ENCODE measurements at regions not wholly inside any gene's neighbourhood (a gene's known extent, or its start where the extent isn't known, plus 50 kb on each side); places are given as distances from the start of the nearest gene placed in this dataset.

DNA sequence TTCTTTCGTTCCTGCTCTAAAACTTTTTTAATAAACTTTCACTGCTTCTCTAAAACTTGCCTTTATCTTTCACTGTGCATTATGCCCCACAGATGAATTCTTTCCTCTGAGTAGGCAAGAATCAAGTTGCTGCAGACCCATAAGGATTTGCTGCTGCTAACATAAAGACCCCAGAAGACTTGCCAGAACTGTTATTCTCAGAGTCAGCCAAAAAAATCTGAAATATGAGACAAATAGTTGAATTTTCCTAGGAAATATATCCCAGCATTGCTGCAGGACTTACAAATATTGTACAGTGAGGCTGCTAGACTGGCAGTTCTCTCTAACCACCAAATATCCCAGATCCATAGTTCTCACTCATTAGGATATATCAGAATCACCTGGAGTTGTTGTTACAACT lies 349.1 kb upstream of the FLRT2 start:
- TF ChIP-seq FOXP2 (optimal IDR thresholded peaks at IDR 0.05; ENCODE audit: borderline replicate concordance, extremely low read depth, extremely low read length, insufficient read depth), result no peak
- TF ChIP-seq SIN3A (IDR thresholded peaks at IDR 0.05; ENCODE audit: borderline replicate concordance, insufficient read depth, low read length), result no peak
- TF ChIP-seq REST (IDR thresholded peaks at IDR 0.05; ENCODE audit: insufficient read depth in 1 of 2, low read depth in 2 of 2, low read length in 2 of 2), result no peak
- no peak for TF ChIP-seq POLR2AphosphoS5 (IDR thresholded peaks at IDR 0.05; ENCODE audit: low read depth, low read length)
- TF ChIP-seq TAF1 (IDR thresholded peaks at IDR 0.05; ENCODE audit: borderline replicate concordance, insufficient read depth, low read length), result no peak

DNA sequence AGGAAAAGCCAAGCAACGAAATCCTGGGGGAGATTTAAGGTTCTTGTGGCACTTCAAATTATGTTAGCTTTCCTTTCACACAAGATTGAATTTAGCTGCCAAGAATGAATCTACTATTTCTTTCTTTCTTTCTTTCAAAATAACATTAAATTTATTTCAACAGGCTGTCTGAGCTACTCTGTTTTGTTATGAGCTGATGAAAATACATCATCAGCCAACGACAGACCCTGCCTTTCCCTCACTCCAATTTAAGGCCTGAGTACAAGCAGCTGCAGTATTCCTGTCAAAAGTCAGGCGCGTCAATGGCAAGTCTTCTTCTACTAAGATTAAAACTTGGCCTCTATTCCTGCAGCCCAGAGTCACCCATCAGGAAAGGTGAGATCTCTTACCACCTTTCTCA lies 347.7 kb upstream of the FLRT2 start:
- TF ChIP-seq REST (IDR thresholded peaks at IDR 0.05; ENCODE audit: insufficient read depth in 1 of 2, low read depth in 2 of 2, low read length in 2 of 2), result no peak
- no peak for TF ChIP-seq FOXP2 (optimal IDR thresholded peaks at IDR 0.05; ENCODE audit: borderline replicate concordance, extremely low read depth, extremely low read length, insufficient read depth)
- no peak for TF ChIP-seq TAF1 (IDR thresholded peaks at IDR 0.05; ENCODE audit: borderline replicate concordance, insufficient read depth, low read length)
- no peak for TF ChIP-seq POLR2AphosphoS5 (IDR thresholded peaks at IDR 0.05; ENCODE audit: low read depth, low read length)
- no peak for TF ChIP-seq SIN3A (IDR thresholded peaks at IDR 0.05; ENCODE audit: borderline replicate concordance, insufficient read depth, low read length)

- TF ChIP-seq REST (IDR thresholded peaks at IDR 0.05; ENCODE audit: insufficient read depth in 1 of 2, low read depth in 2 of 2, low read length in 2 of 2), result no peak
- TF ChIP-seq SIN3A (IDR thresholded peaks at IDR 0.05; ENCODE audit: borderline replicate concordance, insufficient read depth, low read length), result no peak
Measured at GRCh38 chr14:85186082-85186481, 343.9 kb upstream of the FLRT2 start.

GRCh38 chr14:85187521-85187920 lies 342.4 kb upstream of the FLRT2 start:
- no peak for TF ChIP-seq SIN3A (IDR thresholded peaks at IDR 0.05; ENCODE audit: borderline replicate concordance, insufficient read depth, low read length)
- TF ChIP-seq REST (IDR thresholded peaks at IDR 0.05; ENCODE audit: insufficient read depth in 1 of 2, low read depth in 2 of 2, low read length in 2 of 2), result no peak
- no peak for TF ChIP-seq FOXP2 (optimal IDR thresholded peaks at IDR 0.05; ENCODE audit: borderline replicate concordance, extremely low read depth, extremely low read length, insufficient read depth)
- no peak for TF ChIP-seq POLR2AphosphoS5 (IDR thresholded peaks at IDR 0.05; ENCODE audit: low read depth, low read length)
- TF ChIP-seq TAF1 (IDR thresholded peaks at IDR 0.05; ENCODE audit: borderline replicate concordance, insufficient read depth, low read length), result no peak

GRCh38 chr14:85188836-85189235 lies 341.1 kb upstream of the FLRT2 start:
- TF ChIP-seq REST (IDR thresholded peaks at IDR 0.05; ENCODE audit: insufficient read depth in 1 of 2, low read depth in 2 of 2, low read length in 2 of 2), result no peak
- TF ChIP-seq SIN3A (IDR thresholded peaks at IDR 0.05; ENCODE audit: borderline replicate concordance, insufficient read depth, low read length), result no peak
- TF ChIP-seq TAF1 (IDR thresholded peaks at IDR 0.05; ENCODE audit: borderline replicate concordance, insufficient read depth, low read length), result no peak
- no peak for TF ChIP-seq POLR2AphosphoS5 (IDR thresholded peaks at IDR 0.05; ENCODE audit: low read depth, low read length)
- TF ChIP-seq FOXP2 (optimal IDR thresholded peaks at IDR 0.05; ENCODE audit: borderline replicate concordance, extremely low read depth, extremely low read length, insufficient read depth), result no peak
